ENCODE measurements at regions not wholly inside any gene's neighbourhood (a gene's known extent, or its start where the extent isn't known, plus 50 kb on each side); places are given as distances from the start of the nearest gene placed in this dataset.

- Histone ChIP-seq H3K4me1 (no peaks in the 10 kb centered on the region), H3K36me3 (no peaks in the 10 kb centered on the region), H3K27ac (no peak overlapping the region), H3K27me3 (no peaks in the 10 kb centered on the region), H3K4me3 (no peak overlapping the region), H3K9me3 (no peaks in the 10 kb centered on the region)
- intact Hi-C loops (cut with DNase I; ENCODE audit: low total_unique reads), result no loop called here
- 80 to 95% (median 92%) methylated on average over 2 of the region's 2 CpGs for WGBS, 5 donors
- no peak for DNase-seq
- TF ChIP-seq EP300 (IDR thresholded peaks at IDR 0.05) (no peak), POLR2AphosphoS5 (IDR thresholded peaks at IDR 0.05) (no peak), CTCF (IDR thresholded peaks at IDR 0.05) (no peak), POLR2A (IDR thresholded peaks at IDR 0.05) (no peak)
Observed at GRCh38 chr5:60232036-60232795, 338.7 kb upstream of the PDE4D start.

GRCh38 chr5:60230456-60230855 lies 336.9 kb upstream of the PDE4D start:
- Histone ChIP-seq H3K4me1 (no peaks in the 10 kb centered on the region), H3K4me3 (no peak overlapping the region), H3K27ac (no peak overlapping the region), H3K27me3 (no peaks in the 10 kb centered on the region), H3K9me3 (no peaks in the 10 kb centered on the region), H3K36me3 (no peaks in the 10 kb centered on the region)
- 91 to 97% (median 91%) methylated on average over 1 of the region's 1 CpG for WGBS, 5 donors
- TF ChIP-seq EP300 (IDR thresholded peaks at IDR 0.05) (no peak), POLR2A (IDR thresholded peaks at IDR 0.05) (no peak), CTCF (IDR thresholded peaks at IDR 0.05) (no peak), POLR2AphosphoS5 (IDR thresholded peaks at IDR 0.05) (no peak)
- no peak for DNase-seq
- intact Hi-C loops (cut with DNase I; ENCODE audit: low total_unique reads), result no loop called here

GRCh38 chr5:60229691-60230185 lies 336.2 kb upstream of the PDE4D start:
- Histone ChIP-seq H3K36me3 (no peaks in the 10 kb centered on the region), H3K4me1 (no peaks in the 10 kb centered on the region), H3K9me3 (no peaks in the 10 kb centered on the region), H3K27me3 (no peaks in the 10 kb centered on the region), H3K4me3 (no peak overlapping the region), H3K27ac (no peak overlapping the region)
- intact Hi-C loops (cut with DNase I; ENCODE audit: low total_unique reads), result no loop called here
- no peak for DNase-seq
- TF ChIP-seq POLR2AphosphoS5 (IDR thresholded peaks at IDR 0.05) (no peak), EP300 (IDR thresholded peaks at IDR 0.05) (no peak), CTCF (IDR thresholded peaks at IDR 0.05) (no peak), POLR2A (IDR thresholded peaks at IDR 0.05) (no peak)

- TF ChIP-seq EP300 (IDR thresholded peaks at IDR 0.05) (no peak), CTCF (IDR thresholded peaks at IDR 0.05) (no peak), POLR2AphosphoS5 (IDR thresholded peaks at IDR 0.05) (no peak), POLR2A (IDR thresholded peaks at IDR 0.05) (no peak)
- intact Hi-C loops (cut with DNase I; ENCODE audit: low total_unique reads), result no loop called here
- no peaks in the 10 kb centered on the region for H3K4me1 ChIP-seq
- no peak overlapping the region for H3K4me3 ChIP-seq
- H3K27ac ChIP-seq, result no peak overlapping the region
- DNase-seq, result no peak
- no peaks in the 10 kb centered on the region for H3K27me3 ChIP-seq
- 86 to 91% (median 90%) methylated on average over 3 of the region's 3 CpGs for WGBS, 5 donors
- no peaks in the 10 kb centered on the region for H3K9me3 ChIP-seq
- H3K36me3 ChIP-seq, result no peaks in the 10 kb centered on the region
Observed at GRCh38 chr5:60228676-60229075, 335.1 kb upstream of the PDE4D start.
